Endodermal cell (in vitro differentiated cells): ENCODE measurements at regions not wholly inside any gene's neighbourhood (a gene's known extent, or its start where the extent isn't known, plus 50 kb on each side); places are given as distances from the start of the nearest gene placed in this dataset.

Source experiments
- DNase-seq: peaks from one replicate; pipeline ENCODE4 v3.0.0-alpha.2; 2017
- H3K27ac ChIP-seq: 2 replicates; pipeline ENCODE4 v1.5.1; 2013; ENCODE audit warnings: mild to moderate bottlenecking, low read depth, low read length, moderate library complexity
- H3K27me3 ChIP-seq: 2 replicates; pipeline ENCODE4 v1.6.1; 2013; ENCODE audit warnings: mild to moderate bottlenecking, low read length, moderate library complexity; ENCODE audit not compliant: insufficient read depth, control insufficient read depth, poor library complexity, severe bottlenecking
- H3K36me3 ChIP-seq: 2 replicates; pipeline ENCODE4 v1.7.0; 2013; ENCODE audit warnings: mild to moderate bottlenecking, low read length, moderate library complexity; ENCODE audit not compliant: control insufficient read depth, insufficient read depth
- H3K4me1 ChIP-seq: one replicate; pipeline ENCODE4 v1.7.0; 2013; ENCODE audit warnings: low read length; ENCODE audit not compliant: control insufficient read depth, insufficient read depth
- H3K4me3 ChIP-seq: 2 replicates; pipeline ENCODE4 v1.5.1; 2013; ENCODE audit warnings: mild to moderate bottlenecking, low read length, moderate library complexity
- H3K9ac ChIP-seq: 2 replicates; pipeline ENCODE4 v1.6.1; 2013; ENCODE audit warnings: mild to moderate bottlenecking, low read length, moderate library complexity; ENCODE audit not compliant: poor library complexity, severe bottlenecking; ENCODE audit errors: extremely low read depth
- H3K9me3 ChIP-seq: 2 replicates; pipeline ENCODE4 v1.6.1; 2013; ENCODE audit warnings: mild to moderate bottlenecking, low read length, moderate library complexity; ENCODE audit not compliant: control insufficient read depth
- H3K27ac Mint-ChIP-seq: 2 replicates; pipeline ENCODE4 v1.8.0; 2020; ENCODE audit warnings: mixed read lengths
- H3K27me3 Mint-ChIP-seq: 2 replicates; pipeline ENCODE4 v1.8.0; 2021; ENCODE audit warnings: mild to moderate bottlenecking, mixed read lengths; ENCODE audit not compliant: insufficient read depth
- H3K36me3 Mint-ChIP-seq: 2 replicates; pipeline ENCODE4 v1.8.0; 2020; ENCODE audit warnings: low read depth, mixed read lengths
- H3K4me1 Mint-ChIP-seq: 2 replicates; pipeline ENCODE4 v1.8.0; 2020; ENCODE audit warnings: mixed read lengths
- H3K4me3 Mint-ChIP-seq: 2 replicates; pipeline ENCODE4 v1.8.0; 2020; ENCODE audit warnings: mild to moderate bottlenecking, moderate library complexity, mixed read lengths
- H3K9me3 Mint-ChIP-seq: 2 replicates; pipeline ENCODE4 v1.8.0; 2020; ENCODE audit warnings: mild to moderate bottlenecking, mixed read lengths
- CTCF ChIP-seq: fragments of 200-600 bp; sonication (generic); conservative IDR thresholded peaks from 2 replicates; pipeline ENCODE4 v1.5.0; 2021; ENCODE audit warnings: antibody characterized with exemption, mild to moderate bottlenecking
- WGBS, 2 experiments: methylation state at CpG; one replicate each; pipeline versions ENCODE4 v1.1.5 to v1.1.7; 2013; ENCODE audit warnings: missing lambda C conversion rate in 2 of 2, mixed read lengths in 1 of 2; ENCODE audit not compliant: insufficient coverage in 1 of 2, insufficient read length in 1 of 2; 5-methylcytosine and 5-hydroxymethylcytosine counted together

GRCh38 chr20:52071136-52071535 lies 120.4 kb downstream of the ZFP64 start:
- Mint-ChIP-seq H3K27me3 (no peaks in the 10 kb centered on the region), H3K4me1 (no peaks in the 10 kb centered on the region), H3K36me3 (no peaks in the 10 kb centered on the region), H3K4me3 (no peak overlapping the region), H3K27ac (no peak overlapping the region), H3K9me3 (no peaks in the 10 kb centered on the region)
- Histone ChIP-seq H3K27me3 (no peaks in the 10 kb centered on the region), H3K4me1 (no peaks in the 10 kb centered on the region), H3K36me3 (no peaks in the 10 kb centered on the region), H3K9ac (no peak overlapping the region), H3K9me3 (no peaks in the 10 kb centered on the region), H3K4me3 (no peak overlapping the region), H3K27ac (no peak overlapping the region)
- no peak for TF ChIP-seq CTCF
- no peak for DNase-seq
- WGBS, 2 experiments, result 86 to 100% methylated on average over 1 to 2 of the region's 2 CpGs

GRCh38 chr20:52064931-52065330 lies 126.6 kb downstream of the ZFP64 start:
- no peaks in the 10 kb centered on the region for H3K27me3 Mint-ChIP-seq
- Histone ChIP-seq H3K9ac (no peak overlapping the region), H3K36me3 (no peaks in the 10 kb centered on the region), H3K4me1 (no peaks in the 10 kb centered on the region), H3K27ac (no peak overlapping the region), H3K4me3 (no peak overlapping the region), H3K27me3 (no peaks in the 10 kb centered on the region), H3K9me3 (no peaks in the 10 kb centered on the region)
- no peaks in the 10 kb centered on the region for H3K36me3 Mint-ChIP-seq
- DNase-seq, result no peak
- no peak overlapping the region for H3K4me3 Mint-ChIP-seq
- no peak overlapping the region for H3K27ac Mint-ChIP-seq
- H3K9me3 Mint-ChIP-seq, result peaks cover 4% of the 10 kb centered on the region
- H3K4me1 Mint-ChIP-seq, result peaks cover 9% of the 10 kb centered on the region
- WGBS, 2 experiments, result 80 to 88% methylated on average over 1 of the region's 1 CpG
- TF ChIP-seq CTCF, result no peak

GRCh38 chr20:52062452-52063209 lies 128.9 kb downstream of the ZFP64 start:
- Histone ChIP-seq H3K9me3 (peaks cover 3% of the 10 kb centered on the region), H3K4me3 (no peak overlapping the region), H3K4me1 (no peaks in the 10 kb centered on the region), H3K9ac (no peak overlapping the region), H3K27ac (no peak overlapping the region), H3K36me3 (no peaks in the 10 kb centered on the region), H3K27me3 (no peaks in the 10 kb centered on the region)
- no peaks in the 10 kb centered on the region for H3K36me3 Mint-ChIP-seq
- no peak for DNase-seq
- peaks cover 9% of the 10 kb centered on the region for H3K4me1 Mint-ChIP-seq
- peaks cover 8% of the 10 kb centered on the region for H3K9me3 Mint-ChIP-seq
- 94 to 95% methylated on average over 2 to 5 of the region's 5 CpGs for WGBS, 2 experiments
- H3K4me3 Mint-ChIP-seq, result no peak overlapping the region
- peak overlapping the region; percentile 23 for H3K27ac Mint-ChIP-seq
- no peak for TF ChIP-seq CTCF
- H3K27me3 Mint-ChIP-seq, result no peaks in the 10 kb centered on the region
